ENCODE measurements at regions not wholly inside any gene's neighbourhood (a gene's known extent, or its start where the extent isn't known, plus 50 kb on each side); places are given as distances from the start of the nearest gene placed in this dataset.

GRCh38 chr20:7147220-7147601, 379.7 kb downstream of the BMP2 start:
- TF ChIP-seq TAF1 (IDR thresholded peaks at IDR 0.05; ENCODE audit: low read depth) (no peak), EP300 (IDR thresholded peaks at IDR 0.05; ENCODE audit: borderline replicate concordance) (no peak), EGR1 (IDR thresholded peaks at IDR 0.05) (no peak), MAX (IDR thresholded peaks at IDR 0.05) (no peak), USF1 (IDR thresholded peaks at IDR 0.05) (no peak), TCF12 (IDR thresholded peaks at IDR 0.05; ENCODE audit: low read depth) (no peak), ZBTB7A (IDR thresholded peaks at IDR 0.05; ENCODE audit: low read depth) (no peak), RAD21 (IDR thresholded peaks at IDR 0.05; ENCODE audit: low read depth) (no peak), NFIC (IDR thresholded peaks at IDR 0.05) (no peak), YY1 (IDR thresholded peaks at IDR 0.05; ENCODE audit: low read depth) (no peak)
